GM18507 (cell line): ENCODE measurements at regions not wholly inside any gene's neighbourhood (a gene's known extent, or its start where the extent isn't known, plus 50 kb on each side); places are given as distances from the start of the nearest gene placed in this dataset.

Experiments used
- DNase-seq: peaks from one replicate; pipeline ENCODE4 v3.0.0; 2011; ENCODE audit warnings: low read depth; ENCODE audit not compliant: insufficient read length; ENCODE audit errors: extremely low spot score
- FAIRE-seq: peaks from 2 replicates; lab custom pipeline; 2011; peaks lifted over from hg19 to GRCh38; lab: Jason Lieb, UNC

- no peak for FAIRE-seq
- no peak for DNase-seq
These were observed 243.3 kb upstream of the CRY1 start for GRCh38 chr12:107336695-107337094.

GRCh38 chr12:107337346-107338095, 244.2 kb upstream of the CRY1 start:
- DNase-seq (no peak), FAIRE-seq (no peak)

- no peak for FAIRE-seq
- DNase-seq = no peak
These were observed 246.1 kb upstream of the CRY1 start for GRCh38 chr12:107339487-107339886.

GRCh38 chr12:107339932-107340331, 246.6 kb upstream of the CRY1 start:
- no peak for FAIRE-seq

GRCh38 chr12:107340898-107341297, 247.5 kb upstream of the CRY1 start:
- DNase-seq (no peak), FAIRE-seq (no peak)

More at GRCh38 chr12:107339932-107340331, 246.6 kb upstream of the CRY1 start:
- no peak for DNase-seq

GRCh38 chr12:107344035-107344808, 250.9 kb upstream of the CRY1 start:
- DNase-seq (no peak), FAIRE-seq (no peak)

DNA sequence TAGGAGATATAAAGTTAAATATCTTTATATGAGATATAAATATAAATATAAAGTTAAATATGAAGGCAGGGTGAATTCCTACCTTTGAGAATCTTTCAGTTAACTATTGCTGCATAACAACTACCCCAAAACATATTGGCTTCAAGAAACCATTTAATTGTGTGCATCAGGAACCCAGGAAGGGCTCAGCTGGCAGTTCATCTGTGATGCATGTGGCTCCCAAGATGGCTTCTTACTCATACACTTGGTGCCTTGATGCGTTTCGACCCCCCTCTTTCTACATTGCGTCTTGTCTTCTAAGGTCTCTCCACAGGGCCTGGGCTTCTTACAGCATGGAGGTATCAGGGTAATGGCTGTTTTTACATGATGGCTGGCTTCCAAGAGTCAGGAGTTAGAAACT, 253.9 kb upstream of the CRY1 start:
- FAIRE-seq = no peak

GRCh38 chr12:107349008-107349747, 255.8 kb upstream of the CRY1 start:
- DNase-seq (no peak), FAIRE-seq (no peak)

More for the DNA sequence above, 253.9 kb upstream of the CRY1 start:
- DNase-seq = no peak

- no peak for FAIRE-seq
- DNase-seq = no peak
These were observed 256.5 kb upstream of the CRY1 start for GRCh38 chr12:107349839-107350238.

- no peak for FAIRE-seq
- no peak for DNase-seq
These were observed 257.8 kb upstream of the CRY1 start for GRCh38 chr12:107351109-107351508.

GRCh38 chr12:107351713-107352112, 258.4 kb upstream of the CRY1 start:
- FAIRE-seq = no peak
- no peak for DNase-seq

DNA sequence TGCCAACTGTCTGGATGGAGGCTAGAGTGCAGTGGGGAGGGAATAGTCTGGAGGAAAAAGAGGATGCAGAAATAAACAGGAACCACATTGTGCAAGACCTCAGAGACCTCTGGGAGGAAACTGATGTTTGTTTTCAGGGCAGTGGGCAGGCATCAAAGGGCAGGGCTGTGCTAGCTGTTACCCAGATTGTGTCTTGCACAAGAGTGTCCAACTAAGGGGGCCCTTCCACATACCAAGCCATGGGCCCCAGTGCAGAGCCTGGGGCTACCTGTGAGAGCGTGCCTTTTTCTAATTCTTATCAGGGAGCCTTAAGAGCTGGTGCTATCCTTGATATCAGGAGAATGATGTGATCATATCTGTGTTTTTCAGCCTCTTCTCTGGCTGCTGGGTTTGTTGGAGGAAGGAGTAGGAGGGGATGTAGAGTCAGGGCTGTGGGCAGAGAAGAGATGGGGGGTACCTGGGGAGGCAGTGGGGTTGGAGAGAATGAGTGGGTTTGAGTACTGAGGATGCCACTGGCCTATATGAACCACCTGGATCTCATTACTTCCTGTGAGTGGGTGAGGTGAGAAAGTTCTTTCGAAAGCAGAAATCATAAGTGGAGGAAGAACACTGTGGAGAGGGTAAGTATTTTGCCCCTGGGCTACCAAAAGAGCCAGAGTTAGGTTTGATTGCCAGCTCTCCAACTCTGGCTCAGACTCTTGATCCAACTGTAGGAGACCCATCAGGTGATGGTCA, 259.2 kb upstream of the CRY1 start:
- DNase-seq (no peak), FAIRE-seq (no peak)

DNA sequence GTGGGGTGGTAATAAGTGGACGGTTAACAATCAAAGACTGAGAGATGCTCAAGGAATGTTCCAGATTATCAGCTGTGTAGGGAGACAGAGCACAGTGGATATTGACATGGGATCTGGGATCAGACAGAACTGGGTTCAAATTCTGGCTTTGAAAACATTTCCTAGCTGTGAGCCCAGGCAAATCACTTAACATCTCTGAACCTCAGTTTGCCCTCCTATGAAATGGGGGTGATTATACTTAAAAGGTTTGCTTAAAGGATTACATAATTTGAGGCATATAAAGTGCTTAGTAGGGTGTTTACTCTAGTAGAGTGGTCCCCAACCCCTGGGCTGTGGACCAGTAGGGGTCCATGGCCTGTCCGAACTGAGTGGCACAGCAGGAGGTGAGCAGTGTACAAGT, 260.0 kb upstream of the CRY1 start:
- FAIRE-seq (no peak), DNase-seq (no peak)

GRCh38 chr12:107355004-107355565, 261.7 kb upstream of the CRY1 start:
- no peak for DNase-seq
- FAIRE-seq = no peak

GRCh38 chr12:107355612-107356011, 262.3 kb upstream of the CRY1 start:
- FAIRE-seq (no peak), DNase-seq (no peak)

- DNase-seq (no peak), FAIRE-seq (no peak)
These were observed 263.1 kb upstream of the CRY1 start for GRCh38 chr12:107356266-107356936.

GRCh38 chr12:107356937-107357295, 263.6 kb upstream of the CRY1 start:
- no peak for DNase-seq

GRCh38 chr12:107359382-107359781, 266.0 kb upstream of the CRY1 start:
- FAIRE-seq = no peak

More at GRCh38 chr12:107356937-107357295, 263.6 kb upstream of the CRY1 start:
- no peak for FAIRE-seq

GRCh38 chr12:107360033-107360432, 266.7 kb upstream of the CRY1 start:
- no peak for FAIRE-seq
- DNase-seq = no peak

More at GRCh38 chr12:107359382-107359781, 266.0 kb upstream of the CRY1 start:
- no peak for DNase-seq
